Kidney (tissue), 13 donors: ENCODE measurements at regions not wholly inside any gene's neighbourhood (a gene's known extent, or its start where the extent isn't known, plus 50 kb on each side); places are given as distances from the start of the nearest gene placed in this dataset.

Source experiments
- DNase-seq, 5 donors: peaks; one replicate each; pipeline ENCODE4 v3.0.0-alpha.2; 2013 to 2020
- FAIRE-seq: peaks from 2 replicates; lab custom pipeline; 2012; peaks lifted over from hg19 to GRCh38; lab: Jason Lieb, UNC
- H3K27ac ChIP-seq, 2 donors: one replicate each; pipeline ENCODE4 v1.7.0; 2013; ENCODE audit warnings: low read depth in 2 of 2, low read length in 2 of 2, inconsistent platforms in 1 of 2
- H3K27me3 ChIP-seq: one replicate; pipeline ENCODE4 v1.7.1; 2013; ENCODE audit warnings: low read length, inconsistent platforms; ENCODE audit not compliant: control insufficient read depth, insufficient read depth
- H3K36me3 ChIP-seq, 3 donors: one replicate each; pipeline versions ENCODE4 v1.7.0 to v1.7.1; 2013; ENCODE audit warnings: low read length in 3 of 3, control low read depth in 1 of 3, inconsistent platforms in 1 of 3; ENCODE audit not compliant: insufficient read depth in 3 of 3, control insufficient read depth in 2 of 3
- H3K4me1 ChIP-seq, 3 donors: one replicate each; pipeline versions ENCODE4 v1.7.0 to v1.7.1; 2013; ENCODE audit warnings: low read length in 3 of 3, inconsistent platforms in 1 of 3, low read depth in 1 of 3; ENCODE audit not compliant: control insufficient read depth in 2 of 3, insufficient read depth in 2 of 3
- H3K4me3 ChIP-seq, 3 donors: one replicate each; pipeline versions ENCODE4 v1.7.0 to v1.8.1; 2013; ENCODE audit warnings: low read length in 3 of 3, control low read depth in 1 of 3, inconsistent platforms in 1 of 3
- H3K9ac ChIP-seq, 3 donors: one replicate each; pipeline versions ENCODE4 v1.7.0 to v1.7.1; 2013; ENCODE audit warnings: low read length in 3 of 3, control low read depth in 1 of 3, inconsistent platforms in 1 of 3
- H3K9me3 ChIP-seq, 3 donors: one replicate each; pipeline versions ENCODE4 v1.7.0 to v1.7.1; 2013; ENCODE audit warnings: low read length in 3 of 3, control low read depth in 1 of 3, inconsistent platforms in 1 of 3; ENCODE audit not compliant: control insufficient read depth in 2 of 3, insufficient read depth in 1 of 3
- intact Hi-C: fragments of 100-400 bp; cut with DNase I; formaldehyde crosslinking; loops from one replicate; pipeline ENCODE4 v1.11.1; 2022
- TF ChIP-seq, protein P1 (sequence below): IDR thresholded peaks from 3 replicates; pipeline ENCODE4 v1.5.1; 2012; ENCODE audit warnings: mild to moderate bottlenecking, moderate library complexity, borderline replicate concordance; ENCODE audit not compliant: insufficient read depth; ENCODE audit errors: extremely low read depth
- donor health status: control.
- donor health status: control.
- donor health status: control.
- donor health status: control.
- donor health status: control.
- donor health status: DM: yes; HTN: yes; CAD: no.
- donor health status: Normal renal cell carcinoma (clear cell type).

DNA sequence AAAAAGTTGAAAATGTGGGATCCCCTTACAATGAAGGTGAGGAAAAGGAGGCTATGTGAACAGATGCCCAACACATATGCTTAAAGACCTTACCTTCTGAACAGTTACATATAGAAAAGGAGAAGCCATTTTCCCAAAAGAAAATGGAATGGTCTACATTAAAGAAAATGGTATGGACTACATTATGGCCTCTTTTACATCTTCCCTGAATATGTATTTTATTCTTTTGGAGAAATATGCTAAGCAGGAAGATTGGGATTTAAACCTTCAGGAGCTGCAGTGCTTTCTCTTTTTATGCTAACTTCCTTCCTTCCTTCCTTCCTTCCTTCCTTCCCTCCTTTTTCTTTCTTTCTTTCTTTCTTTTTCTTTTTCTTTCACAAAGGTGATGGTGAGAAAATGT lies 155.4 kb downstream of the SEC23IP start:
- Histone ChIP-seq H3K27me3 (no peaks in the 10 kb centered on the region), H3K9me3 (peaks cover 0 to 3% (median 0%) of the 10 kb centered on the region in 3 donors), H3K4me1 (no peaks in the 10 kb centered on the region), H3K9ac (no peak overlapping the region), H3K4me3 (no peak overlapping the region), H3K36me3 (no peaks in the 10 kb centered on the region), H3K27ac (no peak overlapping the region)
- no peak for FAIRE-seq
- no peak for DNase-seq
- TF ChIP-seq, protein P1, sequence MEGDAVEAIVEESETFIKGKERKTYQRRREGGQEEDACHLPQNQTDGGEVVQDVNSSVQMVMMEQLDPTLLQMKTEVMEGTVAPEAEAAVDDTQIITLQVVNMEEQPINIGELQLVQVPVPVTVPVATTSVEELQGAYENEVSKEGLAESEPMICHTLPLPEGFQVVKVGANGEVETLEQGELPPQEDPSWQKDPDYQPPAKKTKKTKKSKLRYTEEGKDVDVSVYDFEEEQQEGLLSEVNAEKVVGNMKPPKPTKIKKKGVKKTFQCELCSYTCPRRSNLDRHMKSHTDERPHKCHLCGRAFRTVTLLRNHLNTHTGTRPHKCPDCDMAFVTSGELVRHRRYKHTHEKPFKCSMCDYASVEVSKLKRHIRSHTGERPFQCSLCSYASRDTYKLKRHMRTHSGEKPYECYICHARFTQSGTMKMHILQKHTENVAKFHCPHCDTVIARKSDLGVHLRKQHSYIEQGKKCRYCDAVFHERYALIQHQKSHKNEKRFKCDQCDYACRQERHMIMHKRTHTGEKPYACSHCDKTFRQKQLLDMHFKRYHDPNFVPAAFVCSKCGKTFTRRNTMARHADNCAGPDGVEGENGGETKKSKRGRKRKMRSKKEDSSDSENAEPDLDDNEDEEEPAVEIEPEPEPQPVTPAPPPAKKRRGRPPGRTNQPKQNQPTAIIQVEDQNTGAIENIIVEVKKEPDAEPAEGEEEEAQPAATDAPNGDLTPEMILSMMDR = no peak
- intact Hi-C loops = no loop called here

DNA sequence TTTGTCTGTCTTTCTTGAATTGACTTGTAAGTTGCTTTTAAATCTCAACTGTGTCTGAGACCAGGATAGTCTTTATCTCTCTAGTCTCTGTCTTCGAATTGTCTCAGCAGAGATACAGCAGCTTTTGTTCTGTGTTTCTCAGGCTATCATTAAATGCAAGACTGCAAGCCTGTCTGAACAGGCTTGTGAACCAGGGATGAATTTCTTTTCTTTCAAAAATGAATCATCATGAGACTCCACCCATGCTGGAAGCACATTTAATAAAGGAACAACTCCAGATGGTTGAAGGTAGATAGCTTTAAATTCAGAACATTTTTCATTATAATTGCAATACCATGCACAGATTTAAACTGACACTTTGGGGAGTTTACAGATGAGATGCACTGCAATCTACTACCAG lies 155.9 kb downstream of the SEC23IP start:
- Histone ChIP-seq H3K4me1 (no peaks in the 10 kb centered on the region), H3K27me3 (no peaks in the 10 kb centered on the region), H3K36me3 (no peaks in the 10 kb centered on the region), H3K9me3 (peaks cover 0 to 3% (median 0%) of the 10 kb centered on the region in 3 donors), H3K4me3 (no peak overlapping the region), H3K9ac (no peak overlapping the region), H3K27ac (no peak overlapping the region)
- intact Hi-C loops = no loop called here
- TF ChIP-seq, protein P1 = no peak
- DNase-seq (no peak), FAIRE-seq (no peak)

DNA sequence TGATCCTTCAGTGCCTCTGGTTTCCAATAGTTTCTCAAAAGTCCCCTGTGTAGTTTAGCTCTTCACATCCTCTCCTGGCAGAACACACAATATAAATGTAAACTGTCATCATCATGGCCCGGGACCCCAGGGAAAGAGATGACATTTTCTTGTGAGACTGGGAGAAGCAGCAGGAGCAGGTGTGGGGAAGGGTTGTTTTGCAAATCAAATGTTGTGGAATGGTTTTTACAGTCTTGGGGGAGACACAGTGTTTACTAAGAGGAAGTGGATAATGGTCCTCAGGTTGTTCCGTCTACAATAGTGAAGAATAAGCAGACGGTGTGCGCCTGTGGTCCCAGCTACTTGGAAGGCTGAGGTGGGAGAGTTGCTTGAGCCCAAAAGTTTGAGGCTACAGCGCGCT lies 159.1 kb downstream of the SEC23IP start:
- H3K4me1 ChIP-seq = no peaks in the 10 kb centered on the region
- no peaks in the 10 kb centered on the region for H3K36me3 ChIP-seq
- peaks cover 0 to 3% (median 0%) of the 10 kb centered on the region in 3 donors for H3K9me3 ChIP-seq
- H3K27me3 ChIP-seq = no peaks in the 10 kb centered on the region
- no peak overlapping the region for H3K4me3 ChIP-seq
- H3K9ac ChIP-seq = no peak overlapping the region
- FAIRE-seq (no peak), DNase-seq (no peak)
- no peak overlapping the region for H3K27ac ChIP-seq
- intact Hi-C loops = no loop called here
- TF ChIP-seq, protein P1 = no peak
